Hematopoietic multipotent progenitor cell treated with erythropoietin and hydrocortisone succinate and interleukin-3 and kit ligand, for 15 days (in vitro differentiated cells): ENCODE measurements at regions not wholly inside any gene's neighbourhood (a gene's known extent, or its start where the extent isn't known, plus 50 kb on each side); places are given as distances from the start of the nearest gene placed in this dataset.
"Not testable (repeated sequence)": the region's sequence is repeated elsewhere in the genome, so short reads cannot be mapped to it uniquely, and the experiment has no call there.

Experiments used
- DNase-seq: peaks from one replicate; pipeline ENCODE4 v3.0.0-alpha.2; 2015; ENCODE audit warnings: low spot score

DNA sequence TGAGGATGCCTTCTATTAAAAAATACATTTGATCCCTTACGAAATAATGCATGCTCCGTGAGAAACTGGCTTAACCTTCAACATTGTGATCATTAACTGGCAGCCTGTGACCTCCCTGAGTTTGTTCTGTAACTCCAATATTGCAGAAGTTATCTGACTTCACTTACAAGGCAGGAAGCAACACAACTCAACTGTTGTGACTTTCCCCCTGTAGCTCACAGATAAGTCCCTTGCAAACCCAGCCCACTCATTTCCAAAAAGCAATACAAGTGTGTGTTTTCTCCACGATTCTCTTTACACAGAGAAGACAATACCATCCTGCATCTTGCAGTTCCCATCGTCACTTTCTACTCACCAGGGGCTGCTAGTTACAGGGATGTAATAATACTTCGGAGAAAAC lies 304.7 kb upstream of the TMEM132C start:
- DNase-seq: no peak

DNA sequence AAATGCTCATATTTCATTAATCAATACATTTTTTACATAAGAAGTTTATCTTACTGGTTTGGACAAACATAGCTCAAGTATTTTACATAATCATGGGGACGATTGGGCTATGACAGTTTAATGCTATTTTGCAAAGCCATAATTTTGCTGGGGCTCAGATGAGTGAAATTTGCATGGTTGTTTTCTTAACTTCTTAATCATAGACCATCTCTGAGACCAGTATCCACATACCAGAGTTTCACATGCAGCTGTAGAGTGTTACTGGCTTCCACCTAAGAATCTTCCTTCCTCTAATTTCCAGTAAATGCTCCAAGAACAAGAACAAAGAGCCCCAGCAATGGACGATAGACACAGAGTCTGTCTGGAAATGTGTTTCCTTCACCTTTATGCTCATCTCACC lies 303.0 kb upstream of the TMEM132C start:
- DNase-seq: no peak

DNA sequence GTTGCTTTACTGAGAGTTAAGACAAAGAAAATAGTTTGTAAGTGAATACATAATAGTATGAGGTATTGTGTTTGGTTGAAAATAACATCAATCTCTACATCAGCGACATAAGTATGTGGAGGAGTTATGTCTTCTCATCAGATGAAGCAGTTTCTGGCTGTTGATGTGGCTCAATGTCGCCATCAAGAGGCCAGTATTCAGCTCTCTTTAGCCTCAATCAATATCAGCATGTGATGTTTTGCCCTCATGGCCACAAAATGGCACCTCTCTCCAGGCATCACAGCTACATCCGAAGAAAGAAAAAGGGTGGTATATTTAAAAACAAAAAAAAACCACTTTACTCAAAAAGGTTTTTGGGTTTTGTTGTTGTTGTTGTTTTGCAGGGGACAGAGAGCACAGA lies 302.3 kb upstream of the TMEM132C start:
- no peak for DNase-seq

DNA sequence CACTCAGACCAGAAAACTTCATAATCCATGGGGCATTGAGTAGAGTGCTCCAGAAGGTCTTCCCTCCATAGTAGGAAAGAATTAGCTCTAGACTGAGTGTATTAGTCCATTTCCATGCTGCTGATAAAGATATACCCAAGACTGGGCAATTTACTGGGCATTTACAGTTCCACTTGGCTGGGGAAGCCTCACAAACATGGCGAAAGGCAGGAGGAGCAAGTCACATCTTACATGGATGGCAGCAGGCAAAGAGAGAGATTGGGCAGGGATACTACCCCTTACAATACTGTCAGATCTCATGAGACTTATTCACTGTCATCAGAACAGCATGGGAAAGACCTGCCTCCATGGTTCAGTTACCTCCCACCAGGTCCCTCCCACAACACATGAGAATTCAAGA lies 300.6 kb upstream of the TMEM132C start:
- DNase-seq: no peak

DNA sequence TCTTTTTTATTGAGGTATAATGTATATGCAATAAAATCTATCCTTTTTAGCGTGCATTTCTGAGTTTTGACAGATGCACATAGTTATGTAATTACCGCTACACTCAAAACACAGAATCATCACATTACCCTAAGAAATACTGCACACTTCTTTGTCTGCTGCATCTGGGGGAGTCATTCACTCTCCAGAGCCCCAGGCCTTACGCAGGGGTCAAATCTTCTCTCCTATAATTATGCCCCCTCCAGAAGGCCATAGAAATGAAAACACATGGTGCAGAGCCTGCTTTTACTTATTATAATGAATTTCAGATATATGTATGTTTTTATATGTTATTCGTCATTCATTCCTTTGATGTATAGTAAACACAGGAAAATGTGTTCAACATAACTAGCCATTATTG lies 296.5 kb upstream of the TMEM132C start:
- no peak for DNase-seq

DNA sequence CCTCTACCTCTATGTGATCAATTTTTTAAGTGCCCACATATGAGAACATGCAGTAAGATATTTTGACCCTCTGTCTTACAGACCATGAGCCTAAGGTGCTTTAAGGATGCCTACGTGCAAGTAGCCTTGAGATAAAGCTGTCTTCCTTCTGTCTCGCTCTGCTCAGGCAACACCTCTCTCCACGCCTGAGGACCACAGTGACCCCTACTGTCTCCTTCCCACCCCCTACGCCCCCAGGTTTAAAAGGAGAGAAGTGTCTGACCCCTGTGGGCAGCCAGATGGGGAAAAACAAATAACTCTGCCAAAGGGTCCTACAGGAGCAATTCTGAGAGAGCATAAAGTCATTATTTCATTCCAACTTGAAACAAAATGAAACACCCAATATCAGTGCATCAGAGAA lies 286.4 kb upstream of the TMEM132C start:
- DNase-seq: no peak

DNA sequence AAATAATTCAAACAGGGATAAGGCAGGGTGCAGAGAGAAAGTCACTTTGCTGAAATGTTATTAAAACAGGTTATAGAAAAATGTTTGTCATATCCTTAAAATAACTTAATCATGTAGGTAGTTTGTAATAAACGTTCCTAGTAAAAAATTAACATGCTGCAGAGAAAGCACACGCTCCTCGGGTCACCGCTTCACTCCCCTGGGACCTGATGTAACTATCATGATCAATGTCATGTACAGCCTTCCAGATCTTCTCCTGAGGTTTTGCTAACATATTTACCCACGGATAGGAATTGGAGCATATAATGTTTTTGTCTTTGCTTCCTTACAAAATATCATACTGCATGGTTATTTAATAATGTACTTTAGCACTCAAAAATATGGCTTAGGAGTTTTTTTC lies 285.1 kb upstream of the TMEM132C start:
- DNase-seq: no peak

DNA sequence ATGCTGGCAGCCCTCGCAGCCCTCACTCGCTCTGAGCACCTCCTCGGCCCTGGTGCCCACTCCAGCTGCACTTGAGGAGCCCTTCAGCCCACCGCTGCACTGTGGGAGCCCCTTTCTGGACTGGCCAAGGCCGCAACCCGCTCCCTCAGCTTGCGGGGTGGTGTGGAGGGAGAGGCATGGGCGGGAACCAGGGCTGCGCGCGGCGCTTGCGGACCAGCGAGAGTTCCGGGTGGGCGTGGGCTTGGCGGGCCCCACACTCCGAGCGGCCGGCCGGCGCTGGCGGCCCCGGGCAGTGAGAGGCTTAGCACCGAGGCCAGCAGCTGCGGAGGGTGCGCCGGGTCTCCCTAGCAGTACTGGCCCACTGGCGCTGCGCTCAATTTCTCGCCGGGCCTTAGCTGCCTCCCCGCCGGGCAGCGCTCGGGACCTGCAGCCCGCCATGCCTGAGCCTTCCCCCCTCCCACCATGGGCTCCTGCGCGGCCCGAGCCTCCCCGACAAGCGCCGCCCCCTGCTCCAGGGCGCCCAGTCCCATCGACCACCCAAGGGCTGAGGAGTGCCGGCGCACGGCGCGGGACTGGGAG lies 283.7 kb upstream of the TMEM132C start:
- not testable (repeated sequence) for DNase-seq

DNA sequence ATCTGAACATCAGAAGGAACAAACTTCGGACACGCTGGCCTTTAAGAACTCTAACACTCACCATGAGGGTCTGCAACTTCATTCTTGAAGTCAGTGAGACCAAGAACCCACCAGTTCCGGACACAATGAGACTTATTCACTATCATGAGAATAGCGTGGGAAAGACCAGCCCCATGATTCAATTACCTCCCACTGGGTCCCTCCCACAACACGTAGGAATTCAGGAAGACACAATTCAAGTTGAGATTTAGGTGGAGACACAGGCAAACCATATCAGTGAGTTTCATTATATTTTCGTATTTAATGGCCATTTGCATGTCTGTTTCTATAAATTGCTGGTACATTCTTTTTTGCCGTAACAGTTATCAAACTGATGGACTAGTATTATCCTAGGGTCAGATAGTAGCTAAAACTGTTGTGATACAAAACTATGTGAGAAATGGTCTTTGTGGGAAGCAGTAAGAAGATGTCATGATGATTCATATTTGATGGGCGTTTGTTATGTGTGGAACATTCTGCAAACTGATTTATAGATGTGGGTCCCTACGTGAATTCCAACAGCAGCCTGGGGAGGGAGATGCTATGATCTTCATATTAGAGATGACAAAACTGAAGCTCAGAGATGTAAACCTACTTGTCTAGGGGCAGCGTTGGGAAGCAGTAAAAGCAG lies 282.4 kb upstream of the TMEM132C start:
- no peak for DNase-seq

DNA sequence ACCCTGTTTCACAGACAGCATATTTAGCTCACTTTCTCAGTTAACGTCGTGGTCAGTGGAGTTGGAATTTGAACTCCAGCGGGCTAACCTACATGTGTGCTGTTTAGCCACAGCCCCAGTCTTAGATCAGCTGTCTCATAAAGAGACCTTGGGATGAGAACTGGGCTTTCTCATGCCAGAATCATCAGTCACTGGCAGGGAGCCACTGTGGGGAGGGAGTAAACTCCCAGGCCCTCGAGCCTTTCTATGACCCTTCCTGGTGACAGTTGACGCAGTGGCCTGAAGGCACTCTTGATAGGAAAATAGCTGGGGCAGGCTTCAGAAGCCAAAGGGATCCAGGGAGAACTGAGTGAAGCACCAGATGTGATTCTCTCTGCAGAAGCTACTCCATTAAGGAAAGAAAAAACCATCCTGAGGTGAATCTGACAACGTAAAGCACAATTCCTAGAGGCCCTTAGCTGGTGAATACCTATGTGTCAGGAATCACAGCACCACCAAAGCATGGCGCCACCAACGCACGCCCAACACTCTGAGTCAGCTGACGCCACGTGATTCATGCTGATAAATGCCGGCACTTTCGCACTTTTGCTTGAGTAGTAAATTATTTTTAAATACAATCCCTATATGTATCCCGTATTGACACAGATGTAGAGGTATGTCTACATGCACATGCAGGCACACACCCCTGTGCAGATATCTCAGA lies 279.6 kb upstream of the TMEM132C start:
- no peak for DNase-seq

DNA sequence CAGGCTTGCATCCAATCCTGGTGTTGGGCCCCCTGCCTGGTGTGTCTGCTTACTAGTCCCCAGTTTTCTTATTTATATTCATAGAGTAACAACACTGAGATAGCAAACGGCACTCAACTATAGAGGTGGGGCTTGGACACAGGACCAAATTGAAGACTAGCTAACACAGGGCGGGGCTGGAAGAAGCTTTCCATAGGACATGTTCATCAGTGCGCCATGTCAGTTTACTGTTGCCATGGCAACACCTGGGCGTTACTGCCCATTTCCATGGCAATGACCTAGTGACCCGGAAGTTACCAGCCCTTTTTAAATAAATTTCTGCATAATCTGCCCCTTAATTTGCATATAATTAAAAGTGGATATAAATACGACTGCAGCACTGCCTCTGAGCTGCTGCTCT lies 275.5 kb upstream of the TMEM132C start:
- no peak for DNase-seq

DNA sequence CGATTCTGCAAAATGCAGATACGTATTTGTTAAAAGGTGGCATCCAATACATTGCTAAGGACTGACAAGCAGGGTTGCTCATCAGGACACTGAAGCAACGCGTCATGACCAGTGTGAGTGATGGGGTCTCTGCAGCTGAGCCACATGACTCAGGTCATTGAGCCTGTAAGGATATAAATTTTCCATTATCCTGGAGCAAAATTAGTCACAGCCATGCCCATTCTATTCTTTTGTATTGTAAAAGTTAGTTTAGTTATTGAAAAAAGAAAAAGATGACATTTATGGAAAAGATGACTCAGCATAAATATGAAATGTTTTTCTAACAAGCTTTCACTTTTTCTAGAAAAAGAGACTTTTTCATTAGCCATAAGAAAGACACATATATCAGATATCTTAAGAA lies 268.0 kb upstream of the TMEM132C start:
- no peak for DNase-seq

DNA sequence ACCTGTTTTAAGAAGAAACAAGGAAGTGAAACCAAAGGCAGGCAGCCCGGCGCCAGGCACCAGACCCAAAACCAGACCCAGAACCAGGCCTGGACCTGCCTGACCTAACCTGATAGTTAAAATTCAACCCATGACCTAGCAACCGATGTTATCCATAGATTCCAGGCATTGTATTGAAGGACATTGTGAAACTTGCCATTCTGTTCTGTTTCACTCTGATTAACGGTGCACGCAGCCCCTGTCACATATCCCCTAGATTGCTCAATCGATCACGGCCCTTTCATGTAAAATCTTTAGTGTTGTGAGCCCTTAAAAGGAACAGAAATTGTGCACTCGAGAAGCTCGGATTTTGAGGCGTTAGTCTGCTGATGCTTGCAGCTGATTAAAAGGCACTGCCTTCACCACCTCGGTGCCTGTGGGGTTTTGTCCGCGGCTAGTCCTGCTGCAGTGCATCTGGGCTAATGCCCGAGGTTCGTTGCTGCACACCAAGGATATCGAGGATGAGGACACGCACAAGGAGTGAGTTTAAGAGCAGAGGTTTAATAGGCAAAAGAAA lies 262.5 kb upstream of the TMEM132C start:
- DNase-seq: no peak

DNA sequence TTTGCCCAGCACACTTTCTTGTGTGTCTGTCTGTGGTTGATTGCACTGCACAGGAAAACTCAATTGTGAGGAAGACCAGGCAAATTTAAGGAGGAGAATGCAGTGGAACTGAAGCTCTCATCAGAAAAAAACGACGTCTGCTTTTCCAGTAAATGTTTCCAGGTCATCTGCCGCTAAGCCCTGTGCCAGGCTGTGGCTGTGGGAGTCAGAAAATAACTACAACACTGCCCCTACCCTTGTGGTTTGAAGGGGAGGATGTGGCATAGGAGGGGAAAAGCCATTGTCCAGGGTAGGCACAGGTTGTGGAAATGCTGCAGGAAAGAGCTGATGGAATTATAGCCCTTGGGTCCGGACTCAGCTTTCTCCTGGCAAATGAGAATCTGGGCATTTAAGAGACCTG lies 259.7 kb upstream of the TMEM132C start:
- DNase-seq: no peak

DNA sequence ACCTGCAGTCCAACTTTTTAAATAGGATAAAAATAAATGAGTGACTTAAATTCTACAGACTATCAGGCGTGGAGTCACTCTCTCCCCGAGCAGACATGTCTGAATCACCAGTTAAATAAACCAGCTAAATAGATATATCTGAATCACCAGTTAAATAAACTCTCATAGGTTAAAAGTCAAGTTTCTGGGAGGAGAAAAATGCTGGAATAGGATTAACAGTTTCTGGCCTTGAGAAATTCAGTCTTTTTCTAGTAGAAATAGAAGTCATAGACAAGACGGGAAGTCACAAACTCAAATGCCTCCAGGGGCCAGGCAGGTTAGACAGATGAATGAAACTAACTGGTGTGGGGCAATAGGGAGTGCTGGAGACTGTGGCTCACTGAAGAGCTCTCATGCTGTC lies 258.6 kb upstream of the TMEM132C start:
- no peak for DNase-seq

DNA sequence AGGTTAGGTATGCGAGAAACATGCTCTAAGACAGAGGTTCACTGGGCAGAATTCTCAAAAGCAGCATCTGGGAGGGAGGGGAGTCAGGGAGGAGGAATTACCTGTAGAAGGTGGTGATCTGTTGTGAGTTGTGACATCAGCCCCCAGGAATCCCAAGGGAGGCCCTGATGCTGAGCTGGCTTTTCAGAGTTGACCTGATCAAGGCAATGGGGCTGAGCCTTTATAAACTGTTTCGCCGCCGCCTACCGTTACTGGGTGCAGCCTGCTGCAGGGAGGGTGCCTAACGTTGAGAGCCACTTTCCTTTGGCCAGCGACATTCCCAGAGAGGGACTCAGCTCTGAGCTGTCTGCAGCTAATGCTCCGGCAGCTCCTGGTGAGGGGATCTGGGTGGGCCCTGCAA lies 257.9 kb upstream of the TMEM132C start:
- DNase-seq: no peak

DNA sequence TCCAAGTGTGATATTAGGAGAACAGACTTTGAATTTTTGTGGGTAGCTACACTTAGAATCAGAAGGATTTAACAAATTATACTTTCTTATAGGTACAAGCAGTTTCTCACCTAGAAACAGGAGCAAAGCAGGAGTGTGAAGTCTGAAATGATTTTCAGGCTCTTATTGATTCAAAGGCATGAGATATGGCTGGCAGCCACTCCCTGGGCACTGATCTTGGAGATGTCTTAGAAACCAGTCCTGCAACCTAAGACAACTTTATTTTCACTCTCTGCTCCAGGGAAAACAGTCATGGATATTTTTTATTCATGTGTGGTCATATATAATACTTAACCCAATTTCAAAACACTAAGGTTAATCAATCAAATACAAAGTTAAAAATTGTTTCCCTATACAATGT lies 254.9 kb upstream of the TMEM132C start:
- no peak for DNase-seq

DNA sequence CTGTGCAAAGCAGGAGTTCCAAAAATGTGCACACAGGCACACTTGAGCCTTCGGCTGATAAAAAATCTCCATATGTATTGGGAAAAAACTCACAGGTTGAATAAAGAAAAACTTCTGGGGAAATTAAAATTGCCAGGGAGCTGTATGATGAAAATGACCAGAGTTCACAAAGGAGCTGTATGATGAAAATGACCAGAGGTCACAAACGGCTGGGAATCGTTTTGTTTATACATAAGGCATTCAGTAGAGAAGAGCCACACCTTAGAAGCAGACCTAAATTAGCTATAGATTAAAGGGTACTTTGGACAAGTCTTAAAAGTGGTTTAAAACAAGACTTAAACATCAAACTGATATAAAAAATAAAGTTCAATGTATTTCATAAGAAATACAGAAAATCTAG lies 251.7 kb upstream of the TMEM132C start:
- DNase-seq: no peak

DNA sequence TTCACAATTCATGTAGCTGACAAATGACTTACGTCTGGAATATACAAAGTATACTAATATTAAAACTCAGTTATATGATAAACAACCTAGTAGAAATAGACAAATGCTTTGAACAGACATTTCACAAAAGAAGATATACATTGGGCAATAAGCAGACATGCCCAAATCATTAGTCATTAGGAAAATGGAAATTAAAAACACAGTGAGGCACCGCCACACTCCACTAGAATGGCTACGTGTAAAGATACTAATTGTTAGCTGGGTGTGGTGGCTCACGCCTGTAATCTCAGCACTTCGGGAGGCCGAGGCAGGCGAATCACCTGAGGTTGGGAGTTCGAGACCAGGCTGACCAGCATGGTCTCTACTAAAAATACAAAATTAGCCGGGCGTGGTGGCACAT lies 248.9 kb upstream of the TMEM132C start:
- no peak for DNase-seq

DNA sequence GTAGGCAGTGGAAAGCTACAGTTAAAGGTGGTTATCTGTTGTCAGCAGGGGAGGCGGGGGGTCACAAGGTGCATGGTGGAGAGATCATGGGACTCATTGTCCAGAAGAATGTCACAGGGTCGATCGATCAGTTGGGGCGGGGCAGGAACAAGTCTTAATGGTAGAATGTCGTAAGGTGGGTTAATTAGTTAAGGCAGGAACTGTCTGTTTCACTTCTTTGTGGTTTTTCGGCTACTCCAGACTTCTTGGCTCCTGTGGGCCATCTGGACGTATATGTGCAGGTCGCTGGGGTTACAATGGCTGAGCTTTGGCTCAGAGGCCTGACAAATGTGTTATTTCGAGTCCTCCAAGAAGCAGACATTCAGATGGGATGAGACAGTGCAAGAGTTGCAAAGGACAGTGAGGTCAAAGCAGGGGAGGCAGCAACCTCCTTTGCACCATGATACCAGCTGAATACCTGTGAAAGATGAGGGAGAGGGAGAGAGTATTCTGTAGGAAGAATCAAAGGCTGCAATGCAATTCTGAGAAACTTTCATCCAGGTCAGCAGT lies 246.9 kb upstream of the TMEM132C start:
- DNase-seq: no peak

DNA sequence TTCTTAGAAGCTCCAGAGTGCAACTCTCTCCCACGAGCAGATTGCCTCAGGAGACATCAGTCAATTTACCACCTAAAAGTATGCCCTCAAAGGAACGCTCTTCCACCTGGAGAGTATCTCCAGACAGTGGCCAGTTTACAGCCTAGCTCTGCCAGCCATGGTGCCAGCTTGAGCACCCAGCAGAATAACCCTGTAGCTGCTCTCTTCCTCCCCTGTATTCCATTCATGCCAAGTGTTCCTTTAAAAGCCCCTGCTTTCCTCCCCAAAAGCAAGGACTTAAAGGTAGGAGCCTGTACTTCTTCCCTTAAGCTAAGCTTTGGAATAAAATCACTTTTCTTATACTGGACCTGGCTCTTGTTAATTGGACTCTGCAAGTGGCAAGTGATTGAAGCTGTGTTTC lies 245.4 kb upstream of the TMEM132C start:
- DNase-seq: no peak

DNA sequence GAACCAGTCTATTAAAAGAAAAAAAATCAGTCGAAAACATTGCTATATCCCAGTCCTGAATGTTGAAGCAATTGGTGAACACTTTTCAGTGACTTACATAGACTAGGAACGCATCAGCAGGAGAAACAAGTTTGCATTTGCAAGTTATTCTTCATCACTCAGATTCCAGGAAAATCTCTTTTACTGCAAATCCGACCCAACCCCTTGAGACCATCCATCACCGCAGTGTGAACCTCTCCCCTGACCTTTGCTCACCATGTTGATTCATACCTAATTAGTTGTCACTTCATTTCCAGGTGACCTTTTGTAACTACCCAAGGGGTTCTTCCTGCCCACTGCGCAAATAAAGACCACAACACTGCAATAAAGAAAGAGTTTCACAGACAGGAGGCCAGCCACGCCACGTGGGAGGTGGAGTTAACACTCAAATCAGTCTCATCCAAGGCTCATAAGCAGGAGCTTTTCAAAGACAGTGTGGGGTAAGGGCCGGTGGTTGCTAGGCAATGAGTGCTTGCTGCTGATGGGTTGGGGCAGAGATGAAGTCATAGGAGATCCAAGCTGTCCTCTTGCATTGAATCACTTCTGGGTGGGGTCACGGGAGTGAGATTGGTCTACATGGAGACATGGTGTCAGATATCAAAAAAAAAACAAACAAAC lies 241.3 kb upstream of the TMEM132C start:
- DNase-seq: no peak
